Trophoblast cell (in vitro differentiated cells and primary cell): ENCODE measurements at regions not wholly inside any gene's neighbourhood (a gene's known extent, or its start where the extent isn't known, plus 50 kb on each side); places are given as distances from the start of the nearest gene placed in this dataset.
"Not testable (repeated sequence)": the region's sequence is repeated elsewhere in the genome, so short reads cannot be mapped to it uniquely, and the experiment has no call there.

Experiments
- DNase-seq, 2 donors: peaks; one replicate each; pipeline ENCODE4 v3.0.0-alpha.2; 2016
- H2AFZ ChIP-seq: 2 replicates; pipeline ENCODE4 v1.6.1; 2013; ENCODE audit warnings: low read length, moderate library complexity, mild to moderate bottlenecking; ENCODE audit not compliant: insufficient read depth, poor library complexity
- H2AK5ac ChIP-seq: 2 replicates; pipeline ENCODE4 v1.6.1; 2013; ENCODE audit warnings: mild to moderate bottlenecking, low read length
- H2BK120ac ChIP-seq: 2 replicates; pipeline ENCODE4 v1.6.1; 2013; ENCODE audit warnings: low read length, mild to moderate bottlenecking, moderate library complexity; ENCODE audit not compliant: insufficient read depth, poor library complexity
- H2BK12ac ChIP-seq: 2 replicates; pipeline ENCODE4 v1.6.1; 2013; ENCODE audit warnings: mild to moderate bottlenecking, low read length, moderate library complexity
- H2BK5ac ChIP-seq: 2 replicates; pipeline ENCODE4 v1.6.1; 2013; ENCODE audit warnings: low read length, low read depth, moderate library complexity, mild to moderate bottlenecking; ENCODE audit not compliant: poor library complexity
- H3K14ac ChIP-seq: 2 replicates; pipeline ENCODE4 v1.6.1; 2013; ENCODE audit warnings: mild to moderate bottlenecking, low read length
- H3K18ac ChIP-seq: 2 replicates; pipeline ENCODE4 v1.6.1; 2013; ENCODE audit warnings: mild to moderate bottlenecking, low read length
- H3K23ac ChIP-seq: 2 replicates; pipeline ENCODE4 v1.6.1; 2013; ENCODE audit warnings: low read length
- H3K27ac ChIP-seq: 2 replicates; pipeline ENCODE4 v1.5.1; 2013; ENCODE audit warnings: low read depth, mild to moderate bottlenecking, inconsistent platforms, low read length, moderate library complexity
- H3K27me3 ChIP-seq: 2 replicates; pipeline ENCODE4 v1.6.1; 2013; ENCODE audit warnings: inconsistent platforms, mild to moderate bottlenecking, low read length, moderate library complexity; ENCODE audit not compliant: insufficient read depth
- H3K36me3 ChIP-seq, 2 experiments: 1 replicate in 1 of 2; 2 replicates in 1 of 2; pipeline ENCODE4 v1.6.1; 2013; ENCODE audit warnings: low read length in 2 of 2, mild to moderate bottlenecking in 2 of 2, moderate library complexity in 1 of 2; ENCODE audit not compliant: insufficient read depth in 2 of 2, control insufficient read depth in 1 of 2
- H3K4ac ChIP-seq: 2 replicates; pipeline ENCODE4 v1.6.1; 2013; ENCODE audit warnings: low read depth, mild to moderate bottlenecking, low read length, moderate library complexity
- H3K4me1 ChIP-seq, 2 experiments: 1 replicate in 1 of 2; 2 replicates in 1 of 2; pipeline ENCODE4 v1.6.1; 2013; ENCODE audit warnings: low read length in 2 of 2, mild to moderate bottlenecking in 2 of 2, moderate library complexity in 1 of 2; ENCODE audit not compliant: insufficient read depth in 2 of 2, control insufficient read depth in 1 of 2
- H3K4me2 ChIP-seq: 2 replicates; pipeline ENCODE4 v1.6.1; 2013; ENCODE audit warnings: inconsistent platforms, mild to moderate bottlenecking, low read length, moderate library complexity
- H3K4me3 ChIP-seq: 2 replicates; pipeline ENCODE4 v1.5.1; 2013; ENCODE audit warnings: mild to moderate bottlenecking, low read depth, low read length, inconsistent platforms
- H3K79me1 ChIP-seq: one replicate; pipeline ENCODE4 v1.6.1; 2013; ENCODE audit warnings: low read length
- H3K79me2 ChIP-seq: 2 replicates; pipeline ENCODE4 v1.6.1; 2013; ENCODE audit warnings: low read length, mild to moderate bottlenecking; ENCODE audit not compliant: control insufficient read depth, insufficient read depth, poor library complexity
- H3K9ac ChIP-seq: 2 replicates; pipeline ENCODE4 v1.6.1; 2013; ENCODE audit warnings: mild to moderate bottlenecking, low read length
- H3K9me3 ChIP-seq: 2 replicates; pipeline ENCODE4 v1.6.1; 2013; ENCODE audit warnings: low read depth, mild to moderate bottlenecking, control low read depth, inconsistent platforms, low read length; ENCODE audit not compliant: insufficient read depth
- H4K12ac ChIP-seq: 2 replicates; pipeline ENCODE4 v1.6.1; 2013; ENCODE audit warnings: low read depth, mild to moderate bottlenecking, low read length, moderate library complexity
- H4K8ac ChIP-seq: 2 replicates; pipeline ENCODE4 v1.6.1; 2013; ENCODE audit warnings: low read depth, mild to moderate bottlenecking, low read length, moderate library complexity
- H4K91ac ChIP-seq: one replicate; pipeline ENCODE4 v1.6.1; 2013; ENCODE audit warnings: low read depth, mild to moderate bottlenecking, low read length, moderate library complexity
- WGBS: extraction: QIAGEN DNeasy Blood & Tissue Kit; methylation state at CpG from one replicate; pipeline ENCODE4 v1.1.7; 2013; ENCODE audit warnings: missing lambda C conversion rate; ENCODE audit not compliant: insufficient read length, insufficient coverage; ENCODE audit errors: extremely low coverage; 5-methylcytosine and 5-hydroxymethylcytosine counted together

DNA sequence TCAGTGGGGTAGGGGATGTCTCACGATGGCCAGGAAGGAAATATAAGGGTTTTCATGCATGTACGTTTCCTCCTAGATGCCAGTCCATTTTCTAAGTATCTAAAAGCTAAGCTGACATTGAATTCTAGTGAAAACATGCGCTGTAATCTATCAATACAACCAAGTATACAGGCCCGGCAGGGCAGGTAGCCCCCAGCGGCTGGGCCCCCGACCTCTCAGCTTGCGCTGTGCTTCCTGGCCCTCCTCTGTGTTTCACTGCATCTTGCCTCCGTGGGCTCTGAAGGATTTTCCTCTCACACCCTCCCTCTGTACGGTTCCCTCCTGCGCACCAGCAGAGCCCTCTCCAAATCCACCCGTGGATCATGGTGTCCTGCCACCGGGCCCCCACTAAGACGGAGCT, 524.8 kb downstream of the ZNF516 start:
- no peak overlapping the region for H3K23ac ChIP-seq
- DNase-seq = no peak
- H2BK120ac ChIP-seq = no peak overlapping the region
- no peaks in the 10 kb centered on the region for H3K9me3 ChIP-seq
- no peak overlapping the region for H3K14ac ChIP-seq
- H3K4me1 ChIP-seq = no peaks in the 10 kb centered on the region
- H4K12ac ChIP-seq = no peak overlapping the region
- H3K4ac ChIP-seq = no peak overlapping the region
- no peak overlapping the region for H3K4me2 ChIP-seq
- H4K91ac ChIP-seq = no peak overlapping the region
- no peaks in the 10 kb centered on the region for H3K79me1 ChIP-seq
- H3K9ac ChIP-seq = no peak overlapping the region
- no CpG with 5 or more reads among the region's 13 CpGs for WGBS
- no peak overlapping the region for H2BK12ac ChIP-seq
- no peak overlapping the region for H2AK5ac ChIP-seq
- H3K79me2 ChIP-seq = no peaks in the 10 kb centered on the region
- H3K27me3 ChIP-seq = no peaks in the 10 kb centered on the region
- H3K36me3 ChIP-seq = no peaks in the 10 kb centered on the region
- no peak overlapping the region for H3K18ac ChIP-seq
- no peak overlapping the region for H2AFZ ChIP-seq
- H3K4me3 ChIP-seq = no peak overlapping the region
- H4K8ac ChIP-seq = no peak overlapping the region
- no peak overlapping the region for H2BK5ac ChIP-seq
- no peak overlapping the region for H3K27ac ChIP-seq

DNA sequence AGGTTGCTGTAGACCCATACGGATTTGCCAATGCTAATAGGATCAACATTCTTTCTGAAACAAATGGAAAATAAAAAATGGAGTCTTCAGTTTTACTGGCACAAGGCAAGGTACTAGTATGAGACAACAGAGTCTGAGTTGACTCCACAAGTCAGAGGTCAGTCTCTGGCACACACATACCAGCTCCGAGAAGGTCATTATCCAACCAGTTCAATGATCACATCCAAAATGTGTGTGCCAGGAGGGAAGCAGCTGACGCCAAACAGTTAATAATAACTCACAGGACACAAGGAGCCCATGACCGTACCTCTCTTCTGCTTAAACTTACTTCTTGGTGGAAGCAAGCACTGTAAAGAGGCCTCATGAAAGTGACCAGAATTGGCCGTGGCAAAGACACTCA, 528.6 kb downstream of the ZNF516 start:
- Histone ChIP-seq H3K79me1 (no peaks in the 10 kb centered on the region), H2BK12ac (no peak overlapping the region), H2BK5ac (no peak overlapping the region), H3K36me3 (no peaks in the 10 kb centered on the region), H4K8ac (no peak overlapping the region), H3K9me3 (no peaks in the 10 kb centered on the region), H3K4ac (no peak overlapping the region), H3K4me3 (no peak overlapping the region), H3K27ac (no peak overlapping the region), H2BK120ac (no peak overlapping the region), H2AFZ (no peak overlapping the region), H3K23ac (no peak overlapping the region), H2AK5ac (no peak overlapping the region), H3K27me3 (no peaks in the 10 kb centered on the region), H3K9ac (no peak overlapping the region), H4K12ac (no peak overlapping the region), H3K4me2 (no peak overlapping the region), H3K18ac (no peak overlapping the region), H3K79me2 (no peaks in the 10 kb centered on the region), H4K91ac (no peak overlapping the region), H3K4me1 (no peaks in the 10 kb centered on the region), H3K14ac (no peak overlapping the region)
- no peak for DNase-seq
- WGBS = no CpG with 5 or more reads among the region's 5 CpGs

DNA sequence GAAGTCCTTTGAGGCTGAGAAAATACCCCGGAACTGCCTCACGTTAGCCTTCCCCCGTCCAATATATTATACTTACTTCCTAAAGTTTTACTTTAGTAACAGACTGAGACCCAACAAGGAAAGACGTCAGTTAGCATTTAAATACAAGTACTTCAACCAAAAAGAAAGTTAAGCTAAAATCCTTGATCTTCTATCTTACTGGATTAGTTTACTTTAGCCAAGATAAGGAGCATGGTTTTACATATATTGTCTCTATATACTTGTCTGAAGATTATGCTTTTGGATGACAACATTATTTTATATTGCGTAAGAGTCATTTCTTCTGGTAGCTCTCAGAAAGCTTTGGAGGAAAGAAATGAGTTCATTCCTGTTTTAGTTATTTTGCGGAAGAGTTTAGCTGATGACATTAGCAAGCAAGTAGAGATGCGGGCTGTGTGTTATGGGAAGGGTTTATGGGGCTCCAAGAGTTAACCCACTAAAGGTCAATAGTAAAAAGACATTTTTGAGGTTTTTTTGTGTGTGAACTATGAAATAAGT, 532.9 kb downstream of the ZNF516 start:
- DNase-seq = no peak
- no CpG with 5 or more reads among the region's 7 CpGs for WGBS

DNA sequence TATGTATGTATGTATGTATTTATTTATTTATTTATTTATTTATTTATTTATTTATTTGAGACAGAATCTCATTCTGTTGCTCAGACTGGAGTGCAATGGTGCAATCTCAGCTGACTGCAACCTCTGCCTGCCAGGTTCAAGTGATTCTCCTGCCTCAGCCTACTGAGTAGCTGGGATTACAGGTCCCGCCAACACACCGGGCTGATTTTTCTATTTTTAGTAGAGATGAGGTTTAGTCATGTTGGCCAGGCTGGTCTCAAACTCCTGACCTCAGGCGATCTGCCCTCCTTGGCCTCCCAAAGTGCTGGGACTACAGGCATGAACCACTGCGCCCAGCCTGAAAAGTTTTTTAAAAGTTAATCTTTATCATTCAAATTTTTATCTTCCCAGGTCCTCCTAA, 532.9 kb upstream of the SMIM21 start:
- H3K23ac ChIP-seq, H3K14ac ChIP-seq, H2AFZ ChIP-seq, H4K12ac ChIP-seq, H3K18ac ChIP-seq, H3K27me3 ChIP-seq, DNase-seq, H2BK120ac ChIP-seq, H4K8ac ChIP-seq, H3K27ac ChIP-seq, H3K79me1 ChIP-seq, H3K4me3 ChIP-seq, H3K9ac ChIP-seq, H3K79me2 ChIP-seq, H3K4ac ChIP-seq, H3K9me3 ChIP-seq, H3K4me1 ChIP-seq, H4K91ac ChIP-seq, H2BK12ac ChIP-seq, H2BK5ac ChIP-seq, H2AK5ac ChIP-seq, H3K4me2 ChIP-seq, H3K36me3 ChIP-seq: not testable (repeated sequence)
- WGBS = no CpG with 5 or more reads among the region's 4 CpGs

More for the DNA sequence above, 532.9 kb downstream of the ZNF516 start:
- no peak overlapping the region for H3K9ac ChIP-seq
- H3K14ac ChIP-seq = no peak overlapping the region
- H3K36me3 ChIP-seq = no peaks in the 10 kb centered on the region
- no peak overlapping the region for H4K91ac ChIP-seq
- no peak overlapping the region for H2BK5ac ChIP-seq
- H3K27me3 ChIP-seq = no peaks in the 10 kb centered on the region
- no peaks in the 10 kb centered on the region for H3K4me1 ChIP-seq
- no peak overlapping the region for H3K4me2 ChIP-seq
- H3K9me3 ChIP-seq = no peaks in the 10 kb centered on the region
- H2AK5ac ChIP-seq = no peak overlapping the region
- H3K79me2 ChIP-seq = no peaks in the 10 kb centered on the region
- H4K8ac ChIP-seq = no peak overlapping the region
- H3K27ac ChIP-seq = no peak overlapping the region
- H2AFZ ChIP-seq = no peak overlapping the region
- no peak overlapping the region for H3K18ac ChIP-seq
- no peak overlapping the region for H3K23ac ChIP-seq
- no peak overlapping the region for H4K12ac ChIP-seq
- H3K4me3 ChIP-seq = no peak overlapping the region
- H3K79me1 ChIP-seq = no peaks in the 10 kb centered on the region
- no peak overlapping the region for H3K4ac ChIP-seq
- no peak overlapping the region for H2BK12ac ChIP-seq
- H2BK120ac ChIP-seq = no peak overlapping the region
